ENCODE measurements at regions not wholly inside any gene's neighbourhood (a gene's known extent, or its start where the extent isn't known, plus 50 kb on each side); places are given as distances from the start of the nearest gene placed in this dataset.

DNA sequence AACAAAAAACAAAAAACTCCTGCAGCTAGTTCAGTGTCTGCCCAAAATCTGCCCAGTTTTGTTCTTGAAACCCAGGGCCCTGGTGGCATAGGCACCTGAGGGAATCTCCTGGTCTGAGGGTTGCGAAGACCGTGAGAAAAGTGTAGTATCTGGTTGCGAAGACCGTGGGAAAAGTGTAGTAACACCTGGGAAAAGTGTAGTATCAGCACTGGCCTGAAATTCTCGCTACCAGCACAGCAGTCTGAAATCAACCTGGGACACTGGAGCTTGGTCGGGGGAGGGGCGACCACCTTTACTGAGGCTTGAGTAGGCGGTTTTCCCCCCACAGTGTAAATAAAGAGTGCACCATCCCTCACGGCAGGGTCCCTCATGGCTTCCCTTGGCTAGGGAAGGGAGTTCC is 82.5 kb upstream of the SP4 start:
- Mint-ChIP-seq H3K36me3 (ENCODE audit: low read depth) (no peaks in the 10 kb centered on the region), H3K27ac (peak overlapping the region; percentile 56), H3K4me1 (peaks cover 32% of the 10 kb centered on the region), H3K9me3 (peaks cover 25% of the 10 kb centered on the region), H3K27me3 (ENCODE audit: low read depth, poor library complexity) (peaks cover 12% of the 10 kb centered on the region), H3K4me3 (no peak overlapping the region)
- DNase-seq, result peak; percentile 11
- no peak for TF ChIP-seq CTCF (IDR thresholded peaks at IDR 0.05)

DNA sequence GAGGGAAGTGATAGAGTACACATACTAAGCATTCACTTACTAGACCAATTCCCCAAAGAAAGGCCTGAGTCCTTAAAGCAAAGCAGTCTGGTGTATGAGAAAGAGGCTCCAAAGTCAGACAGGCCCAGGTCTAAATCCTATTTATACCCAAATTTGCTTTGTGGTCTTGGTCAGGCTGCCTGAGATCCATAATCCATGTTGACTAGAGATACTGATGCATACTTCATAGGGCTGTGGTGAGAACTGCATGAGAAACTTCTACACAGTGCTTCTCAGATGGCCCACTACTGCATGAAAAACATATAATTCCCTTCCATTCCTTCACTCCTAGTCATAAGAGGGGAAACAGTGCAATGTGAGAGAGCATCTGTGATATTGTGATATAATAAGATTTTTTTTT is 81.6 kb upstream of the SP4 start:
- Mint-ChIP-seq H3K36me3 (ENCODE audit: low read depth) (no peaks in the 10 kb centered on the region), H3K27ac (no peak overlapping the region)
- no peak for TF ChIP-seq CTCF (IDR thresholded peaks at IDR 0.05)

DNA sequence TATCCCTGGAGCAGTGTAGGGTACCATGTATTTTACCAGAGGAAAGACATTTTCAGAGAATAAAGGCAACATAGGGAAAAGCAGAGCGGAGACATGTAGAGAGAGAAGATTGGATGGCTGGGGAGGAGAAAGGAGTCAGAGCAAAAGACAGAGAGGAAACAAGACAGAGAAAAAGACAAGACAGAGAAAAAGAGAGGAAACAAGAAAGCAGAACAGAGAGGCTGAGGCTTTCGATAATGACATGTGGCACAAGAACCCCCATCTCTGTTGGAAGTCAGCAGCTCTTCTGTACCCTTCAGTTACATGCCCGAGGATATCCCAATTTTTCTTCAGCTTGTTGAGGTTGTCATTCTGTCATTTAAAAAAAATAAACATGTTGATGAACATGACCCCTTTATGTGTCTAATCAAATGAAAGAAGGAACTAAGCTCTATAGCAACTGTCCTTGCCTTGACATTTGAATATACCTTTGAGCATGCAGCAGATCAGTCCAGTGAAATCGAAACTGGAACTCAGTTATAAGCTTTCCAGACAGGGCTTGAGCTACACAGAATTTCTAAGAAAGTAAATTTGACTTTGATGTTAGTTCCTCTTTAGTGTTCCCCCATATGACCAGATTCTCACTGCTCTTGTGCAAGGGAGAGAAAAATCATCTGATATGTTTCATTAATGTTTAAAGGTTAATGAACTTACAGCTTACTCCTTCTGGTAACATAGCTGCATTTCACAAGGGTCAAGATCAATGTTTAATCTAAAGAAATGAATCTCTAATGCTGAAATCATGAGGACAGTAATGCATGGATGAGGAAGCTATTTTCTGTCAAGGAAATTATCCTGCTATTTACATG is 75.1 kb upstream of the SP4 start:
- Mint-ChIP-seq H3K9me3 (peaks cover 4% of the 10 kb centered on the region), H3K27me3 (ENCODE audit: low read depth, poor library complexity) (peaks cover 9% of the 10 kb centered on the region), H3K36me3 (ENCODE audit: low read depth) (no peaks in the 10 kb centered on the region), H3K4me1 (no peaks in the 10 kb centered on the region), H3K4me3 (no peak overlapping the region), H3K27ac (peak overlapping the region; percentile 9)
- TF ChIP-seq CTCF (IDR thresholded peaks at IDR 0.05), result no peak
- DNase-seq, result no peak

More for the DNA sequence above, 81.6 kb upstream of the SP4 start:
- no peak for DNase-seq
- H3K4me1 Mint-ChIP-seq, result peaks cover 32% of the 10 kb centered on the region
- peaks cover 16% of the 10 kb centered on the region for H3K9me3 Mint-ChIP-seq
- H3K4me3 Mint-ChIP-seq, result no peak overlapping the region
- peaks cover 12% of the 10 kb centered on the region for H3K27me3 Mint-ChIP-seq (ENCODE audit: low read depth, poor library complexity)

GRCh38 chr7:21353388-21353780 is 74.5 kb upstream of the SP4 start:
- peaks cover 9% of the 10 kb centered on the region for H3K27me3 Mint-ChIP-seq (ENCODE audit: low read depth, poor library complexity)

GRCh38 chr7:21354284-21354683 is 73.6 kb upstream of the SP4 start:
- Mint-ChIP-seq H3K9me3 (no peaks in the 10 kb centered on the region), H3K27me3 (ENCODE audit: low read depth, poor library complexity) (peaks cover 6% of the 10 kb centered on the region), H3K4me1 (peaks cover 2% of the 10 kb centered on the region), H3K4me3 (no peak overlapping the region), H3K36me3 (ENCODE audit: low read depth) (no peaks in the 10 kb centered on the region), H3K27ac (no peak overlapping the region)
- no peak for TF ChIP-seq CTCF (IDR thresholded peaks at IDR 0.05)
- no peak for DNase-seq

More at GRCh38 chr7:21353388-21353780, 74.5 kb upstream of the SP4 start:
- H3K4me3 Mint-ChIP-seq, result no peak overlapping the region
- no peak for DNase-seq
- H3K27ac Mint-ChIP-seq, result no peak overlapping the region
- H3K4me1 Mint-ChIP-seq, result no peaks in the 10 kb centered on the region
- TF ChIP-seq CTCF (IDR thresholded peaks at IDR 0.05), result no peak
- H3K36me3 Mint-ChIP-seq (ENCODE audit: low read depth), result no peaks in the 10 kb centered on the region
- H3K9me3 Mint-ChIP-seq, result no peaks in the 10 kb centered on the region

GRCh38 chr7:21355406-21355874 is 72.4 kb upstream of the SP4 start:
- Mint-ChIP-seq H3K4me1 (peaks cover 5% of the 10 kb centered on the region), H3K9me3 (no peaks in the 10 kb centered on the region), H3K36me3 (ENCODE audit: low read depth) (no peaks in the 10 kb centered on the region), H3K4me3 (no peak overlapping the region), H3K27ac (no peak overlapping the region), H3K27me3 (ENCODE audit: low read depth, poor library complexity) (peaks cover 5% of the 10 kb centered on the region)
- DNase-seq, result no peak
- TF ChIP-seq CTCF (IDR thresholded peaks at IDR 0.05), result no peak
